ENCODE measurements at regions not wholly inside any gene's neighbourhood (a gene's known extent, or its start where the extent isn't known, plus 50 kb on each side); places are given as distances from the start of the nearest gene placed in this dataset.

DNA sequence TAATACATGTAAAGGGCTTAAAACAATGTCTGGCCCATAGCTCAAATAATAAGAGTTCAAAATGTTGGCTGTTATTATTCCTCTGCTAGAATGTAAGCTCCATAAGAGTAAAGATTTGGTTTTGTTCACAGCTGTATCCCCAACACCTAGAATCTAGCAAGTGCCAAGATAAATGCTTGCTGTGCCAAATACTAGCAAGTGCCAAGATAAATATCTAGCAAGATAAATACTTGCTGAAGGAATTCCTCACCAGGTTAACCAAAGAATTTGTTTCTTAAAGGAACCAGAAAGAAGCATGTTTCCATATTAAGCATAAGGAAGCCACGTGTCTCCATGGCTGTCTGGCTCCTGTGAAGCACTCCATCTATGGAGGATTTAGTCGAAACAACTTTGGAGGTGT is 235.2 kb upstream of the SP4 start:
- H3K4me1 ChIP-seq = no peaks in the 10 kb centered on the region
- H3K4me3 ChIP-seq (ENCODE audit: low read depth, low read length) = no peak overlapping the region
- no peak for TF ChIP-seq CTCF (IDR thresholded peaks at IDR 0.05; ENCODE audit: low read depth, low read length)
- no peaks in the 10 kb centered on the region for H3K36me3 ChIP-seq
- DNase-seq = no peak
- H3K27me3 ChIP-seq = no peaks in the 10 kb centered on the region
- H3K9me3 ChIP-seq = no peaks in the 10 kb centered on the region

DNA sequence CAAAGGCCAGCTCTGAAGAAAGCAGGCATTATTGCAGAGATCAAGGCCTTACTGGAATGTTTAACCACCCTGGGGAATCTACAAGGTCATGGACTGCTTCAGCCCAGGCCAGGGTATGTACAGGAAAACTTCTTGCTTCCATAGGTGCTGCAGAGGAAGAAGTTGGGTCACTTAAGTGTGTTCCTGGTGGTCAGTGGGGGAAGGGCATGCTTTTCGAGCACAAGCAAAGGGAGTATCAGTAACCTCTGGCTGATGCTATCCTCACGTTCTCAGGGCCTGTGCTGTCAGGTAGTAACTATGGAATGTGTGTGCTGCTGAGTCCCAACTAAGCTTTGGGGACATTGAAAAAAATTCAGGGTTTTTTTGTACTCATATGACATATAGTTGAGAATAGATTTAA is 234.0 kb upstream of the SP4 start:
- H3K36me3 ChIP-seq = no peaks in the 10 kb centered on the region
- H3K9me3 ChIP-seq = no peaks in the 10 kb centered on the region
- DNase-seq = no peak
- TF ChIP-seq CTCF (IDR thresholded peaks at IDR 0.05; ENCODE audit: low read depth, low read length) = no peak
- no peaks in the 10 kb centered on the region for H3K4me1 ChIP-seq
- H3K27me3 ChIP-seq = no peaks in the 10 kb centered on the region
- H3K4me3 ChIP-seq (ENCODE audit: low read depth, low read length) = no peak overlapping the region

DNA sequence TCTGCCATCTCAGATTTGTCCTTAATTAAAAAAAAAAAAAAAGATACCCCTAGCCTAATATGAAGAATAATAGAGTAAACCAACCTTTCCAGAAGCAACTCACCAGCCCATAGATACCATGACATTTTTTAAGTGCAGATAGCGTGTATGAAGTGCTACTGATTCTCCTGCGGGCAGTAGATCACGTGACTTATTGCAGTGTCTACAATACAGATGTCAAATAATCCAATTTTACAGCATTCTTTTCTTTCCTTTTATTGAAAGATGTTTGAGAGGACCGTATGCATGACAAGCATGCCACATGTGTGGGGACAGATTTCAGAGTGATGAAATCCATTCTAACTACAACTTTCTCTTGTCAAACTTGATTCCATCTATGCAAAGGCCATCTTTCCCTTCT is 232.9 kb upstream of the SP4 start:
- Histone ChIP-seq H3K4me1 (no peaks in the 10 kb centered on the region), H3K36me3 (no peaks in the 10 kb centered on the region), H3K9me3 (no peaks in the 10 kb centered on the region), H3K4me3 (ENCODE audit: low read depth, low read length) (no peak overlapping the region), H3K27me3 (no peaks in the 10 kb centered on the region)
- no peak for DNase-seq
- no peak for TF ChIP-seq CTCF (IDR thresholded peaks at IDR 0.05; ENCODE audit: low read depth, low read length)

DNA sequence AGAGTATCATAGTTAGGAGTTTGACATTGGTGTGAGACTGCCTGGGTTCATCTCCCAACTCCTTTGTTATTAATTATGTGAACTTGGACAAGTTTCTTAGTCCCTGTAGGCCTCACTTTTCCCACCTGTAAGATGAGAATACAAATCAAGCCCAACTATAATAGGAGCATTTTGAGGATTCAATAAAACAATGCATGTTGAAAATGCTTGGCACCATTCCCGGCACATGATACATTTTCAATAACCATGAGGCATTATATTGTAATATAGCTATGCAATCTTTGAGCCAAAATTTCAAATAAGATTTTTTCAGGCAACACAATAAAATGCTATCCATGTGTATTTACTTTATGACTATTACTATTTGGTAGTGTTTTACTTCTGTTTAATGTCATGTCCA is 229.0 kb upstream of the SP4 start:
- H3K36me3 ChIP-seq = no peaks in the 10 kb centered on the region
- no peak overlapping the region for H3K4me3 ChIP-seq (ENCODE audit: low read depth, low read length)
- DNase-seq = no peak
- H3K4me1 ChIP-seq = no peaks in the 10 kb centered on the region
- no peak for TF ChIP-seq CTCF (IDR thresholded peaks at IDR 0.05; ENCODE audit: low read depth, low read length)
- H3K27me3 ChIP-seq = peaks cover 3% of the 10 kb centered on the region; the same call in 1 of the 2 replicates
- H3K9me3 ChIP-seq = no peaks in the 10 kb centered on the region

DNA sequence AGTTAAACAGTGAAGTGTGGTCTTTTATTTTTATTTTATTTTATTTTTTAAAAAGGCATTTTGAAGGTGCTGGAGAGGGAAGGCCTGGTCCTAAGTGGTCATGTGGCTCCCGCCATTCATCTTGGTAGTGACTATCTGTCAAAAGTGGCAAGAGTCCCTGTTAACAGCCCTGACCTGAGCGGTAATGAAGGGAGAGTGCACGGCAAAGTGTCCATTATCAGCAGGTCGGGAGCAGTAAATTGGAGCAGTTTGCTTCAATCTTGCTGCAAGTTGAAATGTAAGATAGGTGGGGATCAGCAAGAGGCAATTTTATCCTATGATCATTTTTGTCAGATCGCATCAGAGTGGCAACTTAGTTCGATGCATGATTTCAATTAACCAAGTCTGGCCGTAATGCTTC is 227.4 kb upstream of the SP4 start:
- H3K4me1 ChIP-seq = no peaks in the 10 kb centered on the region
- no peak overlapping the region for H3K4me3 ChIP-seq (ENCODE audit: low read depth, low read length)
- H3K9me3 ChIP-seq = no peaks in the 10 kb centered on the region
- no peak for DNase-seq
- peaks cover 3% of the 10 kb centered on the region; the same call in 1 of the 2 replicates for H3K27me3 ChIP-seq
- TF ChIP-seq CTCF (IDR thresholded peaks at IDR 0.05; ENCODE audit: low read depth, low read length) = no peak
- H3K36me3 ChIP-seq = no peaks in the 10 kb centered on the region

GRCh38 chr7:21214657-21215056 is 213.2 kb upstream of the SP4 start:
- Histone ChIP-seq H3K27me3 (no peaks in the 10 kb centered on the region), H3K36me3 (no peaks in the 10 kb centered on the region)

More at GRCh38 chr7:21214657-21215056, 213.2 kb upstream of the SP4 start:
- H3K9me3 ChIP-seq = no peaks in the 10 kb centered on the region
- no peak for TF ChIP-seq CTCF (IDR thresholded peaks at IDR 0.05; ENCODE audit: low read depth, low read length)
- no peaks in the 10 kb centered on the region for H3K4me1 ChIP-seq
- no peak overlapping the region for H3K4me3 ChIP-seq (ENCODE audit: low read depth, low read length)
- DNase-seq = no peak

Measured in BE2C (cell line).